ENCODE measurements at regions not wholly inside any gene's neighbourhood (a gene's known extent, or its start where the extent isn't known, plus 50 kb on each side); places are given as distances from the start of the nearest gene placed in this dataset.

- no peak overlapping the region for H2AFZ ChIP-seq (ENCODE audit: low read depth)
- H3K4me1 ChIP-seq (ENCODE audit: control insufficient read depth in 1 of 2, insufficient read depth in 2 of 2, low read depth in 1 of 2, low read length in 1 of 2): peaks cover 0 to 11% of the 10 kb centered on the region in 2 experiments; a peak in 1 of 4 replicates
- no peak overlapping the region for H3K4me3 ChIP-seq (ENCODE audit: low read depth in 2 of 2, low read length in 1 of 2)
- TF ChIP-seq EZH2phosphoT487 (IDR thresholded peaks at IDR 0.05; ENCODE audit: borderline replicate concordance, low read depth): no peak
- TF ChIP-seq NFIC (IDR thresholded peaks at IDR 0.05; ENCODE audit: borderline replicate concordance): no peak
- no peak for TF ChIP-seq MXI1 (IDR thresholded peaks at IDR 0.05; ENCODE audit: low read depth, low read length)
- TF ChIP-seq TAF1 (IDR thresholded peaks at IDR 0.05; ENCODE audit: borderline replicate concordance, low read depth, low read length): no peak
- no peak for TF ChIP-seq RXRA (IDR thresholded peaks at IDR 0.05; ENCODE audit: borderline replicate concordance, low read depth)
- TF ChIP-seq ELF1 (IDR thresholded peaks at IDR 0.05): no peak
- no peak for TF ChIP-seq JUND (IDR thresholded peaks at IDR 0.05)
- no peak for TF ChIP-seq EP300 (IDR thresholded peaks at IDR 0.05; ENCODE audit: borderline replicate concordance in 1 of 2, low read depth in 1 of 2, low read length in 1 of 2)
- TF ChIP-seq TCF12 (IDR thresholded peaks at IDR 0.05): no peak
- TF ChIP-seq, protein P1, sequence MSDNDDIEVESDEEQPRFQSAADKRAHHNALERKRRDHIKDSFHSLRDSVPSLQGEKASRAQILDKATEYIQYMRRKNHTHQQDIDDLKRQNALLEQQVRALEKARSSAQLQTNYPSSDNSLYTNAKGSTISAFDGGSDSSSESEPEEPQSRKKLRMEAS (IDR thresholded peaks at IDR 0.05; ENCODE audit: low read depth): no peak
- H3K79me2 ChIP-seq (ENCODE audit: insufficient read depth): no peaks in the 10 kb centered on the region
- no peaks in the 10 kb centered on the region for H4K20me1 ChIP-seq (ENCODE audit: insufficient read depth)
- H3K9ac ChIP-seq: no peak overlapping the region
- no peak overlapping the region for H3K4me2 ChIP-seq
- ChIA-PET CTCF (interaction anchor here (1.5 kb wide), 1 partner anchor 30 kb away, joined by 3 read pairs; no protein-coding TSS in a partner anchor), POLR2A (no interaction called here)
- H3F3A ChIP-seq (replicated peaks; ENCODE audit: insufficient read depth): no peaks in the 10 kb centered on the region
- H3K27me3 ChIP-seq (ENCODE audit: insufficient read depth): no peaks in the 10 kb centered on the region
- no peaks in the 10 kb centered on the region for H3K9me2 ChIP-seq
- H3K27ac ChIP-seq (ENCODE audit: low read depth in 2 of 2, low read length in 1 of 2): no peak overlapping the region
- no peaks in the 10 kb centered on the region for H3K9me3 ChIP-seq
- DNase-seq: no peak
- H3K36me3 ChIP-seq (replicated peaks in 1 of 2; ENCODE audit: control insufficient read depth in 1 of 2, insufficient read depth in 2 of 2, low read length in 1 of 2): no peaks in the 10 kb centered on the region
Measured at GRCh38 chr12:68432622-68433021, 100.5 kb upstream of the MDM1 start.

DNA sequence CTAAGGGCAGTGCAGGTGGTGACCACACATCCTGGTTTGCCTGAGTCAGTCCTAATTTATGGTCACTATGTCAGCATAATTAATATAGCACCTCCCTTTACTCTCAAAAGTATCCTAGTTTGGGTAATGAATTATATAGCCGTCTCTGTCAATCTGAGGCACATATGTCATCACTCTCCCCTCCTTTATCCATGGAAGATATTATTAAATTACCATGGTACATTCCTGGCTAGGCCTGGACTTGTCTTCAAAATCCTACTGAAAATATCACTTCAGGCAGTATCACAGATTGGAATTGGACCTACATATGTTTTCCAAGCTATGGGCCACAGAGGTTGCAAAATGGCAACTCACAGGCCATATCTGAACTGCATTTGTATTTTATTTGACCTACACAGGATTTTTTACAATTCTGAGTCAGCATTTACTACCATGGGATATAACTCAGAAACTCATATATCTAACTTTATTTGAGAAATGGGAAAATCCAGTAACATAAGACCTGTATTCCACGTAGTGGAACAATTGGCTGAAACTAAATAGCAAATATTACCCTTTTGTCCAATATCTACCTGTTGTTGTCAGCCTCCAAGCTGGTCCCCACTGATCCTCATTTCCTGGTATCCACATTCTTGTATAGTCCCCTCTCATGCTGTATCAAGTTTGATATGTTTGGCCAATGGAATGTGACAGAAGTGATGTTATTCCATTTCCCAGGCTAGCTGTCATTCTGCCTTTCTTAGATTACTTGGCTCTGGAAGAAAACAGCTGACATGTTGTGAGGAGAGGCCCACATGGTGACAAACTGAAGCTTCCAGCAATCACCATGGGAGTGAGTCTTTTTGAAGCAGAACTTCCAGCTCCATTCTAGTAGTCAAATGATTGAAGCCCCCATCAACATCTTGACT lies 102.5 kb upstream of the MDM1 start:
- H3F3A ChIP-seq (replicated peaks; ENCODE audit: insufficient read depth): no peaks in the 10 kb centered on the region
- H4K20me1 ChIP-seq (ENCODE audit: insufficient read depth): no peaks in the 10 kb centered on the region
- ChIA-PET POLR2A (no interaction called here), CTCF (no interaction called here)
- H3K9ac ChIP-seq: no peak overlapping the region
- no peaks in the 10 kb centered on the region; a peak in 1 of 4 replicates for H3K4me1 ChIP-seq (ENCODE audit: control insufficient read depth in 1 of 2, insufficient read depth in 2 of 2, low read depth in 1 of 2, low read length in 1 of 2)
- H3K27me3 ChIP-seq (ENCODE audit: insufficient read depth): no peaks in the 10 kb centered on the region
- H3K9me2 ChIP-seq: no peaks in the 10 kb centered on the region
- no peak for DNase-seq
- no peaks in the 10 kb centered on the region for H3K79me2 ChIP-seq (ENCODE audit: insufficient read depth)
- H3K27ac ChIP-seq (ENCODE audit: low read depth in 2 of 2, low read length in 1 of 2): no peak overlapping the region
- WGBS (ENCODE audit: low lambda C conversion rate): 94% methylated on average over 2 of the region's 2 CpGs
- H2AFZ ChIP-seq (ENCODE audit: low read depth): no peak overlapping the region
- no peak overlapping the region for H3K4me3 ChIP-seq (ENCODE audit: low read depth in 2 of 2, low read length in 1 of 2)
- no peak overlapping the region for H3K4me2 ChIP-seq
- no peaks in the 10 kb centered on the region for H3K36me3 ChIP-seq (replicated peaks in 1 of 2; ENCODE audit: control insufficient read depth in 1 of 2, insufficient read depth in 2 of 2, low read length in 1 of 2)
- H3K9me3 ChIP-seq: no peaks in the 10 kb centered on the region
- TF ChIP-seq SIN3A (IDR thresholded peaks at IDR 0.05; ENCODE audit: borderline replicate concordance, low read depth, low read length) (no peak), IRF3 (IDR thresholded peaks at IDR 0.05; ENCODE audit: low read depth, low read length) (no peak), RCOR1 (IDR thresholded peaks at IDR 0.05; ENCODE audit: low read length) (no peak), FOSL2 (IDR thresholded peaks at IDR 0.05; ENCODE audit: borderline replicate concordance, low read depth) (no peak), MXI1 (IDR thresholded peaks at IDR 0.05; ENCODE audit: low read depth, low read length) (no peak), EP300 (IDR thresholded peaks at IDR 0.05; ENCODE audit: borderline replicate concordance in 1 of 2, low read depth in 1 of 2, low read length in 1 of 2) (no peak), FOXM1 (IDR thresholded peaks at IDR 0.05; ENCODE audit: low read depth) (no peak), EZH2phosphoT487 (IDR thresholded peaks at IDR 0.05; ENCODE audit: borderline replicate concordance, low read depth) (no peak), GABPA (IDR thresholded peaks at IDR 0.05; ENCODE audit: low read depth) (no peak), RAD21 (IDR thresholded peaks at IDR 0.05; ENCODE audit: low read length) (no peak), FOXJ3 (CRISPR knock-in tag; IDR thresholded peaks at IDR 0.05) (no peak)
- TF ChIP-seq, protein P2, sequence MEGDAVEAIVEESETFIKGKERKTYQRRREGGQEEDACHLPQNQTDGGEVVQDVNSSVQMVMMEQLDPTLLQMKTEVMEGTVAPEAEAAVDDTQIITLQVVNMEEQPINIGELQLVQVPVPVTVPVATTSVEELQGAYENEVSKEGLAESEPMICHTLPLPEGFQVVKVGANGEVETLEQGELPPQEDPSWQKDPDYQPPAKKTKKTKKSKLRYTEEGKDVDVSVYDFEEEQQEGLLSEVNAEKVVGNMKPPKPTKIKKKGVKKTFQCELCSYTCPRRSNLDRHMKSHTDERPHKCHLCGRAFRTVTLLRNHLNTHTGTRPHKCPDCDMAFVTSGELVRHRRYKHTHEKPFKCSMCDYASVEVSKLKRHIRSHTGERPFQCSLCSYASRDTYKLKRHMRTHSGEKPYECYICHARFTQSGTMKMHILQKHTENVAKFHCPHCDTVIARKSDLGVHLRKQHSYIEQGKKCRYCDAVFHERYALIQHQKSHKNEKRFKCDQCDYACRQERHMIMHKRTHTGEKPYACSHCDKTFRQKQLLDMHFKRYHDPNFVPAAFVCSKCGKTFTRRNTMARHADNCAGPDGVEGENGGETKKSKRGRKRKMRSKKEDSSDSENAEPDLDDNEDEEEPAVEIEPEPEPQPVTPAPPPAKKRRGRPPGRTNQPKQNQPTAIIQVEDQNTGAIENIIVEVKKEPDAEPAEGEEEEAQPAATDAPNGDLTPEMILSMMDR (IDR thresholded peaks at IDR 0.05): no peak
- TF ChIP-seq, protein P3, sequence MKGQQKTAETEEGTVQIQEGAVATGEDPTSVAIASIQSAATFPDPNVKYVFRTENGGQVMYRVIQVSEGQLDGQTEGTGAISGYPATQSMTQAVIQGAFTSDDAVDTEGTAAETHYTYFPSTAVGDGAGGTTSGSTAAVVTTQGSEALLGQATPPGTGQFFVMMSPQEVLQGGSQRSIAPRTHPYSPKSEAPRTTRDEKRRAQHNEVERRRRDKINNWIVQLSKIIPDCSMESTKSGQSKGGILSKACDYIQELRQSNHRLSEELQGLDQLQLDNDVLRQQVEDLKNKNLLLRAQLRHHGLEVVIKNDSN (IDR thresholded peaks at IDR 0.05; ENCODE audit: borderline replicate concordance, low read depth): no peak
